HEK293T (cell line): ENCODE measurements at regions not wholly inside any gene's neighbourhood (a gene's known extent, or its start where the extent isn't known, plus 50 kb on each side); places are given as distances from the start of the nearest gene placed in this dataset.

Experiments
- ARNT ChIP-seq: fragments of 450-650 bp; IDR thresholded peaks from 2 replicates; pipeline ENCODE4 v1.6.1; 2017; ENCODE audit warnings: mild to moderate bottlenecking
- BHLHE40 ChIP-seq: fragments of 450-650 bp; IDR thresholded peaks from 2 replicates; pipeline ENCODE4 v1.6.1; 2016; ENCODE audit warnings: mild to moderate bottlenecking, moderate library complexity, borderline replicate concordance
- FOXA1 ChIP-seq: fragments of 450-650 bp; IDR thresholded peaks from 2 replicates; pipeline ENCODE4 v1.6.1; 2016; ENCODE audit warnings: mild to moderate bottlenecking
- FOXK2 ChIP-seq: fragments of 450-650 bp; IDR thresholded peaks from 2 replicates; pipeline ENCODE4 v1.6.1; 2016; ENCODE audit warnings: mild to moderate bottlenecking
- FOXM1 ChIP-seq: fragments of 450-650 bp; IDR thresholded peaks from 2 replicates; pipeline ENCODE4 v1.6.1; 2017; ENCODE audit warnings: mild to moderate bottlenecking, borderline replicate concordance
- LEF1 ChIP-seq: fragments of 450-650 bp; IDR thresholded peaks from 2 replicates; pipeline ENCODE4 v1.6.1; 2017; ENCODE audit warnings: mild to moderate bottlenecking, borderline replicate concordance
- SP1 ChIP-seq: fragments of 450-650 bp; IDR thresholded peaks from 2 replicates; pipeline ENCODE4 v1.6.1; 2017
- TARDBP ChIP-seq: fragments of 450-650 bp; IDR thresholded peaks from 2 replicates; pipeline ENCODE4 v1.6.1; 2016

DNA sequence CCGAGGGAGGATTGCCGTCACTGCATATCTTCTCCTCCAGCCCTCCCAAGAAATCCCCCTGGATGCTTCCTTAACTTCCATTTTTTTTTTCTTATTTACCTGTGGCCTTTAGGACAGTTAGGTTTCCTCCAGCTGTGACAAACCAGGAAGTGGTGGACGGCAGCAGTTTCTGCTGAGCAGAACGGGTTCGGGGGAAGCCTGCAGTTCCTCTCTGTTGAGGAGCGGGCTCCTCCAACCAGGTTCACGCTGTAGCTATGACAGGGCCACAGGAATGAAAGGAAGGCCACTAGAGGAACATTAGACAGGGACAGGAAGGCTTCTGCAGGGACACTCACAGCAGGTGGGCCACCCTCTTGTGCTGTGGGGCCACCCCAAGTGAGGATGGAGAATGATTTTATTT lies 76.7 kb upstream of the SYK start:
- TF ChIP-seq FOXK2 (no peak), ARNT (no peak), BHLHE40 (no peak), TARDBP (no peak), SP1 (no peak), FOXM1 (no peak), LEF1 (no peak), FOXA1 (no peak)
